HG02759 (cell line): ENCODE measurements at regions not wholly inside any gene's neighbourhood (a gene's known extent, or its start where the extent isn't known, plus 50 kb on each side); places are given as distances from the start of the nearest gene placed in this dataset.

Source experiments
- ATAC-seq: cut with Tn5 transposase; IDR thresholded peaks from one replicate; pipeline ENCODE4 v1.9.1; 2021; ENCODE audit warnings: mild to moderate bottlenecking, moderate library complexity; ENCODE audit not compliant: unreplicated experiment

DNA sequence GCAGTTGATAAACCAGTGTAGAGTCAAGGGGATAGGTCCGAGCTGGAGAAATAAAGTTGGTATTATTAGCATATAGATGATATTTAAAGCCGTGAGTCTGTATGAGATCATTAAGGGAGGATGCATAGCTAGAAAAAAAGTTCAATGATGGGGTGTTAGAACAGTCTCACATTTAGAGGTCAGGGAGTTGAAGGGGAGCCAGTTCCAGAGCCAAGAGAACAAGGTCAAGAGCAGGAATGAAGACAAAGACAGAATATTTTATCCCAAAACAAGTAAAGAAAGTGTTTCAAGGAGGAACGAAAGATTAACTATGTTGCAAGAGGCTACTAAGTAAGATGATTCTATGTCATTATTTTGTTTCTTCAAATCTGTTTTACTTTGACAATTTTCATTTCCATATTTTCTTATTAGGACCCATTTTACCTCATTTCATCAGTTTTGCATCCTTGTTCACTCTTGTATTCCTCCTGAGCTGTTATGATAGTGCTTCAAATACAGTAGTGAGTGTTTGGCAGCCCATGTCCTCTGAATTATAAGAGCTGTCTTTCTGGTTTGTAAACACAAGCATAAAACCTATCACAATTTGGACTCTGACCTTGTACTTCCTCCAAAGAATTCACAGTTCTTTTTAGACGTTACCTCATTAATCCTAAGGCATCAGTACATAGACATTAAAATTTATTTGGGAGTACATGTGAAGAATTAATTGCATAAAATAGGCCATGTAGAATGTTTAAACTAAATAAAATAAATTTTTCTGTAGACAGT is 695.7 kb upstream of the NECTIN3 start:
- ATAC-seq, result no peak

GRCh38 chr3:110378481-110378880 is 693.1 kb upstream of the NECTIN3 start:
- no peak for ATAC-seq

DNA sequence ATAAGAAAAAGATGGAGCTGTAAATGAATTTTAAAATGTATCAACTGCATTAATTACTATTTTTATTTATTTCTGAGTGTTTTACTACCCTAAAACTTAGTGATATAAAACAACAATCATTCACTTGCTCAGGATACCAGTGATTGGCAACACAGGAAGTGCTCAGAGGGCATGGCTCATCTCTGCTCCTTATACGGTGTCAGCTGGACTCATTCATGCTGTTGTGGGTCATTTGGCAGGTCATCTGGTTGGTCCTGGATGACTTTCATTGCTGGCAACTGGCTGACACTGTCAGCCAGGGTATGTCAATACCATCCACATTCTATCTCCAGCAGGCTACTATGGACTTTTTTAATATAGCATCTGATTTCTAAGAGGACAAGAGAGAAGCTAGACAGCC is 689.6 kb upstream of the NECTIN3 start:
- ATAC-seq, result no peak

- ATAC-seq, result no peak
Observed at GRCh38 chr3:110383356-110383755, 688.3 kb upstream of the NECTIN3 start.

DNA sequence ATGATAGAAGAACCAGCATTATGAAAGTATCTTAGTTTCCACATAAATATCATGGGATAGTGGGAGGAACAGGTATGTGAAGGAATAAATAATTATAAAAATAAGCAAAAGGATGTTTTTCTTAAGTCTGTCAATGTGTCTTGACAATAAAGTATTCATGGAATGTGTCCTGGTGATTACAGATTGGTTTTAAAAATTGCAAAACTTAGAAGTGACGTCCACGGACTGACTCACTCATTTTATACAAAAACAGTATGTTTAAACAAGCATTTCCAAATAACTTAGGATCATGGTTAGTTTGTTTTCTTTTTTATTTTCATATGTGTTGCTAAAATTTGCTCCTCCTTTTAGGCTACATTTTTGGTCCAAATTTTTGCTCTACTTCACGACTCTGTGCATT is 687.0 kb upstream of the NECTIN3 start:
- no peak for ATAC-seq

DNA sequence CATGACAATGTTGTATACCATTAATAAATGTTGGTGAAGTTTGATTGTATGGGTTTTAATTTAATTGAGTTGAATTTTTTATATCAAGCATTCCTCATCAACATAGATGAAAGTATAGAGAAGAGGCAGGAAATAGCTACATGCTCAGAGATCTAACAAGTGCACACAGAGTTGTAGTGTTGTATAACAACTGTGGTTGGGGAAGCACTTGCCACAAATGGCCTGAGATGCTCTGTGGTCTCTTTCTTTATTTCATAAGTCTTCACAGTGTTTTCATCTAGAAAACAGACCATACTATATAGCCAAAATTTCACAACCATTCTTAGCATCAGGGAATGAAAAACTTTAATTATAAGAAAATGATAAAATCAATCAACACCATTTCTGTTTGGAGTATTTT is 682.6 kb upstream of the NECTIN3 start:
- ATAC-seq, result no peak

DNA sequence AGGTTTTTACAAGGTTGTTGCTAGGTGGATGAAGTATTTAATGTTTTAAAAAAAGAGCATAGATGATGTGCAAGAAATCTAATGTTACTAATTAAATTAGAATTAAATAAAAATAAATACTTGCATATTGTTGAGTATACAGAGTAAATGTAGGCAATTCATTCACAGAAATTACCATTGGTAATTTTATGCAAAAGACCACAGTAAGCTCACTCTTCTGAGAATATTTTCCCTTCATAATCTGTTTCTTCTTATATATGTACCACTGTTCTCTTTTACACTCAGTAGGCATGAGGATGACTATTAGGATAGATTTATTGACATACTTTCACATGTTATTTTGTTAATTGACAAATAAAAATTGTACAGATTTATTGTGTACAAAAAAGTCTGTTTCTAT is 681.2 kb upstream of the NECTIN3 start:
- no peak for ATAC-seq

- ATAC-seq, result no peak
Observed at GRCh38 chr3:110391042-110391441, 680.6 kb upstream of the NECTIN3 start.

- ATAC-seq, result no peak
Observed at GRCh38 chr3:110391640-110392395, 679.8 kb upstream of the NECTIN3 start.

- ATAC-seq, result no peak
Observed at GRCh38 chr3:110393941-110394340, 677.7 kb upstream of the NECTIN3 start.

GRCh38 chr3:110397115-110397514 is 674.5 kb upstream of the NECTIN3 start:
- ATAC-seq, result no peak

DNA sequence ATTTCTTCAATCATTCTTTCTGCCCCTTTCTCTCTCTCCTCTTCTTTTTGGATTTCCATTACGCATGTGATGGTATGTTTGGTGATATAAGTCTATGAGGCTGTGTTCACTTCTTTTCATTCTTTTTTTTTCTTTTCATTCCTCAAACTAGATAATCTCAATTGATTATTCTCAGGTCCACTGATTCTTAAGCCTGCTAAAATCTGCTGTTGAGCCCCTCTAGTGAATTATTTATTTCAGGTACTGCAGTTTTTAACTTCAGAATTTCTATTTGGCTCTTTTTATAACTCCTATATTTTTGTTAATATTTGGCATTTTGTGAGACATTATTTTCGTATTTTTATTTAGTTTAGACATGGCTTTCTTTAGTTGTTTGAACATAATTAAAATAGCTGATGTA is 671.3 kb upstream of the NECTIN3 start:
- no peak for ATAC-seq

GRCh38 chr3:110405830-110406585 is 665.6 kb upstream of the NECTIN3 start:
- no peak for ATAC-seq

DNA sequence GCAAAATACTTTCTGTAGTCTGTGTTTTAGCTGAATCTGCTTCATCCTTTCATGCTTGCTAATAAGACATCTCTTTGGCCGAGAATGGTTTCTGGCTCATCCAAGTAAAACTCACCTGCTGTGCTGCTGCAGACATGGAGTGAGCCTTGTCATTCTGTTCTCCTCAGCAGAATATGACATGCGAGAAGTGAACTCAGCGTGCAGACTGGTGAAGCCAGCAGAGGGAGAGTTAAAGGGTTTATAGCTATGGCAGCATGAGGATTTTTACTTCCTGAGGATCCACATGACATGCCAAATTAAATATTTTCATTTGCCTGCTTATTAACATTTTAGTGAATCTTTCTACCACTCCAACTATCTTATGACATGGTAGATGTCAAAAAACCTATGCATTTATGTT is 658.4 kb upstream of the NECTIN3 start:
- ATAC-seq, result no peak

GRCh38 chr3:110413807-110414748 is 657.5 kb upstream of the NECTIN3 start:
- no peak for ATAC-seq

DNA sequence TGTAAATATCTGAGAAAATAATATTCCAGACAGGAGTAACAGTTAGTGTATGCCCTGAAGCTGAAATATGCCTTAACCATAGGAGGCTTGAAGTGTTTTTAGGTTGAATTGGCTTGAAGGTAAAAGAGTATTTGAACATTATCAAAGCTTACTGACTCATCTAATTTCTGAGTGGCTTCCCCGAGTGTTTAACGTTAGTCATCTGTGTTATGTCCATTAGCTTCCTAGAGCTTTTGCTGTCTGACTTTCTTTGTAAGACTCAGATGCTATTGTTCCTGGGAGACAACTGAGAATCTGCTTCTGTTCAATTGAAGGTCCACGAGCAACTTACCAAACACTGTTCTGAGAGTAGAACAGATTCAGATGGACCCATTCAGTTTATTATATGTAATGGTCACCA is 656.8 kb upstream of the NECTIN3 start:
- ATAC-seq, result no peak

DNA sequence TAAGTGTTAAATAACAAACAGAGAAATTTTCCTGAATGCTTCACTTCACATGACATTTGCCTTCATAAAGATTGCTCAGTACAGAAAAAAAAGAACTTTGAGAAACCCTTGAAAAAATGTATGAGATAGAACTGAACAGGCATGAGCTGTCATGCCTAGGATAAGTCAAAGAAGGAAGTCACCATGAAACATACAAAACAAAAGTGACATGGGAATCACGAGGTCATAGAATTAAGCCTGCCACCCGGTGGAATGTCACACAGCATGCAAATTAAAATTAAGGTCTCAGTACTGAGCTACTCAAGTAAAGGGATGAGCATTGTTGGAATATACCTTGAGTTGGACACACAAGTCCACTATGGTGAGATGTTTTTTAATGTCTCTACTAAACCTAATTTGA is 652.5 kb upstream of the NECTIN3 start:
- no peak for ATAC-seq

DNA sequence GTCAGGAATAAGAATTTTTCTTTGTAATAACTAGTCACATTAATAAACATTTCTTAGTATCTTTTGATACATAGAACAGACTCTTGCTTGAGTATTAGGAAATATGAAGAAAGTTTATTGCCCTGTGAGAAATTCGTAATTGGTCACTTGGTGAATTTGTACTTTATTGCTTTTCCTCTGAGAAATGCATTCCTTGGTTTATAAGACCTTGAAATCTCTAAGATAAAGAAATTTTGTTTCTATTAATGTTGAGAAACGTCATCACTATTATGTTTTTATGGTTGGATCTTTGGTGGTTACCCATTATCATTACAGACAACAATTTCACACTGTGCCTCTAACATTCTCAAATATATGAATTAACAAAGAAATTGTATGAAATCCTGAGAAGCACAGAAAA is 652.0 kb upstream of the NECTIN3 start:
- ATAC-seq, result no peak

GRCh38 chr3:110420158-110420641 is 651.4 kb upstream of the NECTIN3 start:
- ATAC-seq, result no peak

- ATAC-seq, result no peak
Observed at GRCh38 chr3:110423276-110423675, 648.3 kb upstream of the NECTIN3 start.
